ENCODE measurements at regions not wholly inside any gene's neighbourhood (a gene's known extent, or its start where the extent isn't known, plus 50 kb on each side); places are given as distances from the start of the nearest gene placed in this dataset.

DNA sequence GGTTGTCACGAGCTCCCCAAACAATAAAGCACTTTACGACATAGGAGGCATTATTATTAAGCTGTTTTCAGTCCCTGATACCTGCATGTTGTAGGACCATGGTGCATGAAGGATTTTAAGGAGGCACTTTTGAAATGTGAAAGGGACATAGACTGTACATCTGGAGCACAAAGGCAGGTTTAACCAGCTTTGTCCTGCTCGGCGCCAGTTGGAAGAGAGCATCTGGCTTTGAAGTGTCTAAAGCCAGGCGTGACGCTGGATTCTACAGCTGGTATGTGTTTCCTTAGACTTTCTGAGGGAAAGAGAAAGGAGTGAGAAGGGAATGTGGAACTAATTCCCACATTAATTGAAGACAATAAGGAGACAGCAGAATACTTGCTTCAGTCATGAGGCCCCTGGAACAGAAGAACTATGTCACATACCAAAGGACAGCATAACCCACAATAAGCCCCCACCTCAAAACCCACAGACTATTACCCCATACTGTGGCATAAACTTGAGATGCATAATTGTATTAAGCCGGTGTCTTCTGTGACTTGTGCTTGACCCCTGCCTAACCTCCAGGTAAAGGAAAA, 381.0 kb upstream of the MEX3C start:
- Histone ChIP-seq H3K36me3 (replicated peaks in 1 of 2; ENCODE audit: control insufficient read depth in 1 of 2, insufficient read depth in 2 of 2, low read length in 2 of 2) (no peaks in the 10 kb centered on the region), H2AFZ (ENCODE audit: low read length) (no peak overlapping the region), H4K20me1 (ENCODE audit: insufficient read depth, low read length) (no peaks in the 10 kb centered on the region), H3K4me3 (replicated peaks in 1 of 3; ENCODE audit: insufficient read depth in 1 of 3, low read depth in 2 of 3, low read length in 3 of 3) (no peak overlapping the region), H3K79me2 (ENCODE audit: insufficient read depth, low read length) (no peaks in the 10 kb centered on the region), H3K4me2 (ENCODE audit: low read depth, low read length) (no peak overlapping the region), H3K9ac (ENCODE audit: insufficient read depth, low read depth, low read length) (no peak overlapping the region), H3K27ac (ENCODE audit: extremely low read length, insufficient read depth, low read length) (no peak overlapping the region), H3K9me3 (ENCODE audit: low read length) (no peaks in the 10 kb centered on the region), H3K27me3 (ENCODE audit: control insufficient read depth in 1 of 2, insufficient read depth in 2 of 2, low read length in 2 of 2) (0 out of 5 replicates have a peak, but pooled peaks cover 1 to 4% of the 10 kb centered on the region in 2 experiments), H3K4me1 (ENCODE audit: insufficient read depth, low read length) (no peaks in the 10 kb centered on the region)
- TF ChIP-seq CAMTA2 (CRISPR knock-in tag; IDR thresholded peaks at IDR 0.05; ENCODE audit: borderline replicate concordance) (no peak), ZSCAN29 (CRISPR knock-in tag; conservative IDR thresholded peaks at IDR 0.05) (no peak), CENPT (CRISPR knock-in tag; IDR thresholded peaks at IDR 0.05; ENCODE audit: low read depth) (no peak), ZFP36L1 (CRISPR knock-in tag; IDR thresholded peaks at IDR 0.05) (no peak), ZNF547 (CRISPR knock-in tag; IDR thresholded peaks at IDR 0.05) (no peak), ZNF296 (CRISPR knock-in tag; conservative IDR thresholded peaks at IDR 0.05) (no peak), ZMAT3 (CRISPR knock-in tag; conservative IDR thresholded peaks at IDR 0.05) (no peak), ZNF703 (CRISPR knock-in tag; IDR thresholded peaks at IDR 0.05; ENCODE audit: borderline replicate concordance) (no peak)
- ATAC-seq (no peak), FAIRE-seq (no peak), DNase-seq (ENCODE audit: low spot score) (no peak)
- in situ Hi-C loops (cut with HindIII; ENCODE audit: extremely low pct_ligation_motif_present, low pct_unique_long_range_greater_than_20kb): no loop called here
- intact Hi-C loops (cut with micrococcal nuclease; ENCODE audit: unreplicated experiment): no loop called here
- POLR2A ChIA-PET: no interaction called here
- CTCF ChIA-PET (ENCODE audit: low intra/inter-chr PET ratio, low total read pairs): no interaction called here
- 36% methylated on average over 7 of the region's 7 CpGs for WGBS (ENCODE audit: low lambda C conversion rate)
- no TSS peak for BruUV-seq (replicated peaks)

DNA sequence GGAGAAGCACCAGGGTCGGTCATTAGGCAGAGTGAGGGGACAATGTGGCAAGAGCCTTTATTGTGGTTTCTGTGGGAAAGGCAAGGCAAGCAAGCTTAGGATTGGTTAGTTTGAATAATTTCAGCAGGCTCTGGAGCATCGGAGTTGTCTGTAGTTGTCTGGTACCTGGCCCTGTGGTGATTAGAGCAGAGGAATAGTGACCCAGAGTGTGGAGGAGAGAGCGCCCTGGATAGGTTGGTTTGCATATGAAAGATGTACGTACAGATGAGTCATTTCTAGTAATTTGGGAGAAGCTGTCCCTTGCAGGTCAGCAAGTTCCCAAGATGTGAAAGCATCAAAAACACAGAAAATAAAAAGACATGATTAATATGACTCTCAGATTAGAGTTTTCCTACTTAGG, 383.1 kb upstream of the MEX3C start:
- Histone ChIP-seq H3K27ac (ENCODE audit: extremely low read length, insufficient read depth, low read length) (no peak overlapping the region), H2AFZ (ENCODE audit: low read length) (no peak overlapping the region), H3K27me3 (ENCODE audit: control insufficient read depth in 1 of 2, insufficient read depth in 2 of 2, low read length in 2 of 2) (no peaks in the 10 kb centered on the region), H3K4me1 (ENCODE audit: insufficient read depth, low read length) (no peaks in the 10 kb centered on the region), H3K4me3 (replicated peaks in 1 of 3; ENCODE audit: insufficient read depth in 1 of 3, low read depth in 2 of 3, low read length in 3 of 3) (no peak overlapping the region), H3K36me3 (replicated peaks in 1 of 2; ENCODE audit: control insufficient read depth in 1 of 2, insufficient read depth in 2 of 2, low read length in 2 of 2) (no peaks in the 10 kb centered on the region), H3K9me3 (ENCODE audit: low read length) (no peaks in the 10 kb centered on the region), H3K79me2 (ENCODE audit: insufficient read depth, low read length) (no peaks in the 10 kb centered on the region), H4K20me1 (ENCODE audit: insufficient read depth, low read length) (no peaks in the 10 kb centered on the region), H3K9ac (ENCODE audit: insufficient read depth, low read depth, low read length) (no peak overlapping the region), H3K4me2 (ENCODE audit: low read depth, low read length) (no peak overlapping the region)
- in situ Hi-C loops (cut with HindIII; ENCODE audit: extremely low pct_ligation_motif_present, low pct_unique_long_range_greater_than_20kb) (no loop called here), intact Hi-C loops (cut with micrococcal nuclease; ENCODE audit: unreplicated experiment) (no loop called here)
- 3% methylated on average over 4 of the region's 4 CpGs for WGBS (ENCODE audit: low lambda C conversion rate)
- ChIA-PET POLR2A (no interaction called here), CTCF (ENCODE audit: low intra/inter-chr PET ratio, low total read pairs) (no interaction called here)
- BruUV-seq (replicated peaks): no TSS peak
- DNase-seq (ENCODE audit: low spot score): no peak
- no peak for ATAC-seq
- no peak for FAIRE-seq
- TF ChIP-seq NPAS2 (CRISPR knock-in tag; IDR thresholded peaks at IDR 0.05; ENCODE audit: borderline replicate concordance) (no peak), STAT5B (CRISPR knock-in tag; IDR thresholded peaks at IDR 0.05) (no peak), ZNF24 (IDR thresholded peaks at IDR 0.05) (no peak), ZBTB1 (CRISPR knock-in tag; IDR thresholded peaks at IDR 0.05; ENCODE audit: borderline replicate concordance) (no peak), ZBTB20 (CRISPR knock-in tag; IDR thresholded peaks at IDR 0.05; ENCODE audit: borderline replicate concordance, low read depth) (no peak), ZNF562 (CRISPR knock-in tag; IDR thresholded peaks at IDR 0.05; ENCODE audit: borderline replicate concordance) (no peak), MEIS2 (CRISPR knock-in tag; IDR thresholded peaks at IDR 0.05) (no peak), ZNF816 (CRISPR knock-in tag; IDR thresholded peaks at IDR 0.05; ENCODE audit: borderline replicate concordance) (no peak), ZNF331 (CRISPR knock-in tag; IDR thresholded peaks at IDR 0.05) (no peak), ZNF10 (CRISPR knock-in tag; IDR thresholded peaks at IDR 0.05; ENCODE audit: borderline replicate concordance, low read depth) (no peak), CREM (IDR thresholded peaks at IDR 0.05) (no peak), CREM (CRISPR knock-in tag; IDR thresholded peaks at IDR 0.05) (no peak)
- TF ChIP-seq, protein P1, sequence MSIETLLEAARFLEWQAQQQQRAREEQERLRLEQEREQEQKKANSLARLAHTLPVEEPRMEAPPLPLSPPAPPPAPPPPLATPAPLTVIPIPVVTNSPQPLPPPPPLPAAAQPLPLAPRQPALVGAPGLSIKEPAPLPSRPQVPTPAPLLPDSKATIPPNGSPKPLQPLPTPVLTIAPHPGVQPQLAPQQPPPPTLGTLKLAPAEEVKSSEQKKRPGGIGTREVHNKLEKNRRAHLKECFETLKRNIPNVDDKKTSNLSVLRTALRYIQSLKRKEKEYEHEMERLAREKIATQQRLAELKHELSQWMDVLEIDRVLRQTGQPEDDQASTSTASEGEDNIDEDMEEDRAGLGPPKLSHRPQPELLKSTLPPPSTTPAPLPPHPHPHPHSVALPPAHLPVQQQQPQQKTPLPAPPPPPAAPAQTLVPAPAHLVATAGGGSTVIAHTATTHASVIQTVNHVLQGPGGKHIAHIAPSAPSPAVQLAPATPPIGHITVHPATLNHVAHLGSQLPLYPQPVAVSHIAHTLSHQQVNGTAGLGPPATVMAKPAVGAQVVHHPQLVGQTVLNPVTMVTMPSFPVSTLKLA (IDR thresholded peaks at IDR 0.05): no peak

Measured in HepG2 (cell line).